D341Med (cell line): ENCODE measurements at regions not wholly inside any gene's neighbourhood (a gene's known extent, or its start where the extent isn't known, plus 50 kb on each side); places are given as distances from the start of the nearest gene placed in this dataset.

ENCODE experiments used
- DNase-seq: peaks from one replicate; pipeline ENCODE4 v3.0.0; 2012; ENCODE audit warnings: low spot score

DNA sequence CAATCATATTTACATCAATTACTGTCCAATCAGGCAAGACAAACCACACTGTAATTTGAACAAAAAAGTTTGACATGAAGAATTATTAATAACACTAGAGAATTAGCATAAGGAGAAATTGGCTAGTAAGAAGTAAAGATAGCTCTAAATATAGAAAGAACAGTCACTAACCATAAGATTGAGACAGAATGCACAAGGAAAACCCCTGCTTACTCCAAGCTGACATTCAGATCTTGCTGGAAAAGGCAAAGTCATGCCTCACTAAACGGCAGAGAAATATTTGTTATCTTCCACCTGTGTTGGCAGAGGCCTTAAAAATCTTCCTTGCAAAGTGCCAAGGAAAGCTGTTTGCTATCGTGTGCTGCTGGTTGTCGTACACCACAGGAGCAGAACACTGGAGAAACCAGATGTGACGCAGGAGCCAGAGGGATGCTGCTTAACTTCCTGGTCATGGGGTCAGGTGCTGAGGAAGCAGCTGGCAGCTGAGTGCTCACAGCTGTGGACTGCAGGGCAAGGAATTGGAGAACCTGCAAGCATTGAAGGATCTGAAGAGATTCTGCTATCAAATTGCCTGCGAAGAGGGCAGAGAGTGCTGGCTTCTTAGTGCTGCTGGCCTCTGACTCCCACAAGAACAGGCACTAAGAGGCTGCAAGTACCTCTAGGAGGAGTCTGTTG lies 1323.3 kb downstream of the LRFN5 start:
- DNase-seq, result no peak

DNA sequence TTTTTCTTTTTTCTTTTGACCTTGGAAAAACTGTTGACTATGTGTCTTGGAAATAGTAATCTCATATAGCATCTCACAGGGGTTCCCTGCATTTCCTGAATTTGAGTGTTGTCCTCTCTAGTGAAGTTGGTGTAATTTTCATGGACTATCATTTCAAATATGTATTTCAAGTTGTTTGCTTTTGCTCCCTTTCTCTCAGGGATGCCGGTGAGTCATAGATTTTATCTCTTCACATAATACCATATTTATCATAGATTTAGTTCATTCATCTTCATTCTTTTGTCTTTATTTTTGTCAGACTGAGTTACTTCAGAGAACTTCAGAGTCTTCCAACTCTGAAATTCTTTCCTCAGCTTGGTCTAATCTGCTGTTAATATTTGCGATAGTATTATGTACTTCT lies 1320.6 kb downstream of the LRFN5 start:
- DNase-seq, result no peak

DNA sequence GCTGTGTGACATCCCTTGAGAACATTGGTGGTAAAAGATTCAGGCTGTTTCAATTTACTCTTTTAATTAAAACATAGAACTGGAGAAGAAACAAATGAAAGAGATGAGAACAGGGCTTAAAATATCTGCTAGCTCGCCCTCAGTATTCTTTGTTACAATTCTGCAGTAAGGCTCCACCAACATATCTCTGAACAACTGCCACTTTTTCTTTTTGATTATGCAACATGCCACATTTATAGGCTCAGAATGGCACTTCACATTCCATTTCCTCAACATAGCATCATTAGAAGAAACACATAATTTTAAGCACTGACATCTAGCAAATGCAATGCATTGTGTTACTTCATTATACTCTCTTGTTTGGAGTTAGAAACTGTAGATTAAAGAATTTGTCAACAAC lies 1315.2 kb downstream of the LRFN5 start:
- DNase-seq, result no peak

DNA sequence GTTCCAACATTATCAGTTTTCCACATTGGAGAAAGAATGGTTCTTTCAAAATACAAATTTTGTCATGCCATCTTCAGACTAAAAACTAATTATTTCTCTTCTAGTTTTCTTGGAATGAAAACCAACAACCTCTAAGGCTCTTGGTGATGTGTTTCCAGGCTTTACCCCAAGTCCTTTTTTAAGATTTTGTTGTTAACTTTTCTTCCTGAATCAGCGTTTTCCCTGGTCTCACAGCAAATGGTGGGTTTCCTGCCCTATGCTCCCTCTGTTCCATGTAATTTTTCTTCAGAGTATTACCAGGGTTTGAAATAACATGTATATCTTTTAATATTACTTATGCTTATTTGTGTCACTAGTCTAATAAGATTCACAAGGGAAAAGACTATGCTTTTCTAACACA lies 1311.9 kb downstream of the LRFN5 start:
- DNase-seq, result no peak

DNA sequence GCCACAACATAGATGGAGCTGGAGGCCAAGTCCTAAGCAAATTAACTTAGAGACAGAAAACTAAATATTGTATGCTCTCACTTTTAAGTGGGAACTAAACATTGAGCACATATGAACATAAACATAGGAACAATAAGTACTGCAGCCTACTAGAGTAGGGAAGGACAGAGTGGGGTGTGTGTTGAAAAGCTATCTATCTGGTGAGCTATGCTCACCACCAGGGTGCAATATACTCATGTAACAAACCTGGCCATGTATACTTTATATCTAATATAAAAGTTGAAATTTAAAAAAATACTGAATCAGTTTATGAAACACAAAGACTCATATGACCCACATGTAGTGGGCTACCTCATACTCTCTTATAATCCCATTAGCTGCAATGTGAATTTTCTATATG lies 1305.0 kb downstream of the LRFN5 start:
- no peak for DNase-seq

DNA sequence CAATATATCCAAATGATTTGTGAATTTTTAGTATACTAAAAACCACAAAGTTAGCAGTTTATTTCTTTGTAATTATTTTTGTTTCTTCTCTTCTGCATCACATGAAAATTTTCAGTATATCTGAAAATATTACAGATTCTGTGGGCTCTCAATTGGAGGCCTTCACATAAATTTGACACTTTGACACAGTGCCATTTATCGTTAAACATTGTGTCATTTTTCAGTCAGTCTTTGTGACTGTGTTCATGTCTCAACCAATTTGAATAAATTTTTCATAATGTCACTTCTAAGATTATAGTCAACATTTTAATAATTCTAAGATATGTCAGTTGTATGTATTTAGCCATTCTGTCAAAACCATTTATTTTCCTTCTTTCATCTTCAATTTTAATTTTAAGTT lies 1303.0 kb downstream of the LRFN5 start:
- no peak for DNase-seq

DNA sequence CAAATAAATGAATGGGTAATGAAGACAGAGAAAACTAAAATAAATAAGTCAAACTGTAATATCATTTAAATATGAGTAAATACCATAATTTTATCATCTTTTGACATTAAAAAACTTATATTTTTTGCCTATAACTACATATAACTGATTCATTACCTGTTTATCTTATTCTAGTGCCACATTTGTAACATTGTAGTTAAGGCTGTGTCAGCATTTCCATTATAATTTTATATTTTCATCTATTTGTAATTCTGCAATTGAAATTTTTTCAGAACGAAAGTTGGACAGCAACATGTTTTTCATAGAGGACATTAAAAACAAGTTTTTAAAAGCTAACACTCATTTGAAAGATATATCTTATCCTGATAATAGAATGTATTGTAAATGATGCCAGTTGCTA lies 1286.5 kb downstream of the LRFN5 start:
- DNase-seq, result no peak

DNA sequence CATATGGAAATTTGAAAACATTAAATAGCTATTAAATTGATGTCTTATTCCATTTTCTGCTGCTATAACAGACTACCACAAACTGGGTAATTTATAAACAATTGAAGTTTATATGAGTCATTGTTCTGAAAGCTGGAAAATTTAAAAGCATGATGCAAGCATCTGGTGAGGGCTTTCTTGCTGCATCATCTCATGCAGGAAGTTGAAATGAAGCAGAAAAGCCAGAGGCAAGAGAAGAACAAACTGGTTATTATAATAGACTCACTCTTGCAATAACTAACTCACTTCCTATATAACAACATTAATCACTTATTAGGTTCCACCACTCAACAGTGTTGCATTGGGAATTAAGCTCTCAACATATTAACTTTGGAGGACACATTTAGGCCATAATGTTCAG lies 1277.4 kb downstream of the LRFN5 start:
- DNase-seq, result no peak

DNA sequence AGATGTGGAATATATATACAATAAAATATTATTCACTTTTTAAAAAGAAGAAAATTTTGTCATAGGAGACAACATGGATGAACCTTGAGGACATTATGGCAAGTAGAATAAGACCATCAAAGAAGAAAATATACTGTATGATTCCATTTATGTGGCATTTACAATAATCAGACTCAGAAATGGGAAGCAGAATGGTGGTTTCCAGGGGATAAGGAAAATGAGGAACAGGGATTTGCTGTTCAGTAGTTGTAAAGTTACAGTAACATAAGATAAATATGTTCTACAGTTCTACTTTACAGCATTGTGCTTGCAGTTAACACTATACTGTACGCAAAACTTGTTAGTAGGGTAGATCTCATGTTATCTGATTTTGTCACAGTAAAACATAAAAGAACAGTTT lies 1271.0 kb downstream of the LRFN5 start:
- no peak for DNase-seq

DNA sequence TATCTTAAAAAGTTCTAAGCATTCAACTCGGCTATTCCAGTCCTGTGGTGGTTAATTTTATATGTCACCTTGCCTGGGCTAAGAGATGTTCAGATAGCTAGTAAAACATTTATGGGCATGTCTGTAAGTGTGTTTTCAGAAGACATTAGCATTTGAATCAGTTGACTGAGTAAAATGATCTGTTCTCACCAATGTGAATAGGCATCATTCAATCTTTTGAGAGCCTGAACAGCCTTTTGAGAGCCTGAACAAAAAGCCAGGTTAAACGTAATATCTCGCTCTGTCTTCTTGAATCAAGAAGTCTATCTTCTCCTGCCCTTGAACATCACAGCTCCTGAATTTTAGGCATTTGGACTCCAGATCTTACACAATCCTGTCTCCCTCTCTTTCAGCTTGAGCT lies 1266.1 kb downstream of the LRFN5 start:
- no peak for DNase-seq

DNA sequence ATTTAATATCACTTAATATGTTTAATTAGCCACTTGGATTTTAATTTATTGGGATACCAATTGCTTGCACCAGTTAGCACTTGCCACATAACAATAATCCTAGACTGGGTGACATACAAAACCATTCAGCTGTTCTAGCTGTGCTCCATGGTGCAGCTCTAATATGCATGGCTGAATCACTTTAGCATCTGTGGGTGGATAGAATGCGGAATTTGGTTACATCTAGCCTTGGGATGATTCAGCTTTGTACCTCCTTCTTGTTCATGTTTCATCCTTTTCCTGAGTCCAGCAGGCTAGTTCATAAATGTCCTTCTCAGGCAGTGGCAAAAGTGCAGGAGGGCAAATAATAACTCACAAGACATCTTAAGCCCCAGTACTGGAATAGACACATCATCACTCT lies 1263.0 kb downstream of the LRFN5 start:
- no peak for DNase-seq

DNA sequence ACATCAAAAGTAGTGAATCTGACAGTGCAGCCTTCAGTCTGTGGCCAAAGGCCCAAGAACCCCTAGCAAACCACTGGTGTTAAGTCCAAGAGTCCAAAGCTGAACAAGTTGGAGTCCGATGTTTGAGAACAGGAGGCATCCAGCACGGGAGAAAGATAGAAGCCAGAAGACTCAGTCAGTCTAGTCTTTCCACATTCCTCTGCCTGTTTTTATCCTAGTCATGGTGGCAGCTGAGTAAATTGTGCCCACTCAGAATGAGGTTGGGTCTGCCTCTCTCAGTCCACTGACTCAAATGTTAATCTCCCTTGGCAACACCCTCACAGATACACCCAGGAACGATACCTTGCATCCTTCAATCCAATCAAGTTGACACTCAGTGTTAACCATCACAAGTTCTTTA lies 1255.4 kb downstream of the LRFN5 start:
- no peak for DNase-seq

DNA sequence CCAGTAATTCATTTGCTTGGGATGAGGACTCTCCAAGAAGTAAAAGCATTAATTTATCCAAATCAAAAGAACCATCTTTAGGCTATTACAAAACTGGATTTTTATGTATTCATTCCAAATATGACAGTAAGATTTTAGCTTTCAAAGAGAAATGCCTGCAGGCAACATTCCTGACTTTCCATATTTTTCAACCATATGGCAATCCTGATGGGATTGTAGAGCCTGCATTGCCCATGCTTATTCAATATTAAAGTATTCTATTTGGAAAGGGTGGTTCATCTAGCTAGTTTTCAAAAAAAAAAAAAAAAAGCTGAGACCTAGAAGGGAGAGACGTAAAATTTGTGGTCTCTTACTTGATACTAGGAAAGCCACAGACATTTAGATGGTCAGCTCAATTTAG lies 1253.7 kb downstream of the LRFN5 start:
- no peak for DNase-seq

DNA sequence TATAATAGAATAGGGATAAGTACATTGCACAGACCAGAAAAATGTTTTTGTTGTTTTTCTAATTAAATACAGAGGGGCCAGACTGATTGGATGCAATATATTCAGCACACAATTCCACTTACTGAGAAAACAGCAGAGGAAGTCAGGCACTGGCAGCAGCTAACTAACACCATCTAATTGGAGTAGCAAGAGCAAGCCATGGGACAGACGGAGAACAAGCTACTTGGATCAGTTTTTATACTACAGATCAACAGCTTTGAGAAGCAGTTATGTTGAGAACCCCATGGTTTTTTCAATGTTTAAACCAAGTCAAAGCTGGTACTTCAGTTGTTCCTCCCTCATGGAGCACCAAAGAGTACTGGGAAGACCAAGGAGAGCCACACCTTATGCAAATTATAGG lies 1249.4 kb downstream of the LRFN5 start:
- DNase-seq, result no peak

DNA sequence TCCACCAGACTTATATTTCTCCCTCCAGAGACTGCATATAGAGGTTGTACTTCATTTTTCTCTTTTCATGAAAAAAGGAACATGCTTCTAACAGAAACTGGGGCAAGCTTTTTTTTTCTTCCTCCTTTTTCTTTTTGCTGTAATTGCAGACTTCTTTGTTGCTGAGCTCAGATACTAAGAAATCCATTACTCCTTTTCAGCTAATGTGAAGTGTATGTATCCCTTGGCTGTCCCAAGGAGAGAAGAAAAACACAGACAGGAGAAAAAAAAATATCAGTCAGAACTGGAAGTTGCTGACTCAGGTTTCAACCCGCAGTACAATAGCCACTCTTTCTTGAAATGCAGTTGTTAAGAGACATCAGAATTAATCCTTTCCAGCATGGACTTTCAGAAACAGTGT lies 1248.4 kb downstream of the LRFN5 start:
- no peak for DNase-seq

DNA sequence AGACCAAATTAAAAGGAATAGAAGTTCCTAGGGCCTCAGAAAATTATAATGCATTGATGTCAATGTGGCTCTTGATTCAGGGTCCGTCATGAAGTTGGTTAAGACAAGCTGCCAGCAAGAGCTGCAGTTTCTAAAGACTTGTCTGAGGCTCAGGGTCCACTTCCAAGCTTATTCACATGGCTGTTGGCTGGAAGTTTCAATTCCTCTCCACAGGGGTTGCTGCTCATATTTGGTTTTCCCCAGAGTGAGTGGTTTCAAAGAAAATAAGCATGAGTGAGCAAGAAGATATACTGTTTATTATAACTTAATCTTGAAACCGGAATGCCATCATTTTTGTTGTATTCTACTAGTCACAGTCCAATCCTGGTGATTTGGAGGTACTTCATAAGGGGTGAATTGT lies 1247.4 kb downstream of the LRFN5 start:
- DNase-seq, result no peak

DNA sequence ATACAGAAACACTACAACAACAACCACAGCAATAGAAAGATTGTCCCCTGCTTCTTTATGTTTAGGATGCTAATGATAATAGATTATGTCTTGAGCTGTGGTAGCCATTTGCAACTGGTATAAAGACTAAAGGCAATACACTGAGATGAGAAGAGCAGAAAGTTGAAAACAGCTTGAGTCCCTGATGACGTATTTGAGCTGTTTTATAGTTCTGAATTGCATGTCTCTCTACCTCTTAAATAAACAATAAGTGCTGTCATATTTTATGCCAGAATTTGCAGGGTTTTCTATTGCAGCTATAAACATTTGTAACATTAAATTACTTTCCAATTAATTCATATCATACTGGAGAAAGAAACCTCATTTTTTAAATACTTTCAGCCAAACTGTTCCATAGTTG lies 1242.0 kb downstream of the LRFN5 start:
- no peak for DNase-seq

DNA sequence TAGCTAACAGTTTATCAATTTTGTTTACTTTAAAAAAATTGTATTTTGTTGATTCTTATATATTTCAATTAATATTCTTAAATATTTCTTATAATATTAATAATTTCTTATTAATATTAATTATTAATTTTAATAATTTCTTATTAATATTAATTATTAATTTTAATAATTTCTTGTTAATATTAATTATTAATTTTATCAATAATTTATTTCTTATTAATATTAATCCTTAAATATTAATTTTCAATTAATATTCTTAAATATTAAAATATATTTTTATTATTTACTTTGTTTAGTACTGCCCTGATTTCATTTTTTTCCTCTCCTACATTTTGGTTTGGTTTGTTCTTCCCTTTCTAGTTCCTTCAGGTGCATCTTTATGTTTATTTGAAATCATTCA lies 1208.1 kb downstream of the LRFN5 start:
- DNase-seq, result no peak

DNA sequence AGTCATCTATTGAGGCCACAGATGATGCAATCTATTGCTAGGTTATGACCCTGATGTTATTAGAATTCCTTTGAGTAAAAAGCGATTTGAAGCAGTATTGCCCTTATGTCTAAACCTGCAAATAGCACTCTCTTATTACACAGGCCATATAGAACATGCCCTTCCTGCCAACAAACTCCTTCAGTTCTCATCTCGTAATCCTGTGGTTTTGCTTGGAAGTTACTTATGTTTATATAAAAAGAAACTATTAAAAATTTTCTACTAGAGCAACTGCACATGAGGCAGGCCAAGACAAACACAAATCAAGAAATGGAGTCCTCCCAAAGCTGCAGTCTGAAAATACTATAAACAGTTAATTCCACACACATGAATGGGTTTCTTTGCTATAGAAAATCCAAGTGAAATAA lies 1200.2 kb downstream of the LRFN5 start:
- DNase-seq, result no peak

DNA sequence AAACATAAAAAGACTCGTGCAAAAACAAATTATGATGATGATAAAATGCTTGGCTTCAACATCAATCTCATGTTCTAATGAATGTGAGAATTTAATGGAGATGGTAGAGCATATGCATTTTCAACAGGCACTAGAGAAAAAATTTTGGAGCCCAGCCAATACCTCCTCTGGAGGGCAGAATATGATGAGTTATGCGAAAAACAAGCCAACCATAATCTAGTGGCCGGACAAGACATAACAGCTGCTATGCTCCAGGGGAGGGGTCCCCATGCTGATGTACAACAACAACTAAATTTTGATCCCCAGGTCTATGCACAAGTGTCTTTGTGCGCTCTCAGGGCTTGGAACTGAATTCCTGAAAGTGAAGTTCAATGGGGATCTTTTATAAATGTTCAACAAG lies 1197.5 kb downstream of the LRFN5 start:
- no peak for DNase-seq

DNA sequence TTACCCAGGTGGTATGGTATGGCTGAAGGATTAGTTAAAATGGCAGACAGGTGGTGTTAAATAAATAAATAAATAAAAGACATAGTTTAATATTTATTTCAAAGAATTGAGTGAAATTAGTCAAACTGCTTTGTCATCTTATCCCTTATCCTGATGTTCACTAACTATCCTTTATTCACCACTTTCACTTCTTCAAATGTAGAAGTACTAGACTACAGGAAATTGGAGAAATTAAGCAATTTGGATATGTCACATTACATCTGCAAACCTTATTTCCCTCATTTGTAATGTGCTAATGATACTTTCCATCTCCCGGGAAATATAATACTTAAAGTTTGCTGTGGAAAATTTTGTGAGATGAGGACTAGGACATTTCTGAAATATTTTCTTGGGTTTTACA lies 1195.7 kb downstream of the LRFN5 start:
- DNase-seq, result no peak

DNA sequence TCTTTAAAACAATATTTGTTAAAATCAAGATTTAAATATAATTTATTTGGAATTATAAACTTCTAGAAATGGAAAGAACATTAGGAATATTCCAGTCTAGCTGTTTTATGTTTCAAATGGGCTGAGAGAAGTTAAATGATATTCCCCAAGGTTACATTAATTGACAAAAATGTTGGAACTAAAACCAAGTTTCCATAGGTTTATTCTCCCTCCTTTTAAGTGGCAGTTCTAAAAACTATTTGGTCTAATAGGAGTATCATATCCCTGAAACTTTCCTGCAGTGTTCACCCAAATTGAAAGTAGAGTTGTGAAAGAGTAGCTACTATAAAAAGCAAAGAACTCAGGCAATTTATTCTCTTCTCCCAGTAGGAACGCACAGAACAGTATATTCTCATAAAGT lies 1185.5 kb downstream of the LRFN5 start:
- DNase-seq, result no peak

DNA sequence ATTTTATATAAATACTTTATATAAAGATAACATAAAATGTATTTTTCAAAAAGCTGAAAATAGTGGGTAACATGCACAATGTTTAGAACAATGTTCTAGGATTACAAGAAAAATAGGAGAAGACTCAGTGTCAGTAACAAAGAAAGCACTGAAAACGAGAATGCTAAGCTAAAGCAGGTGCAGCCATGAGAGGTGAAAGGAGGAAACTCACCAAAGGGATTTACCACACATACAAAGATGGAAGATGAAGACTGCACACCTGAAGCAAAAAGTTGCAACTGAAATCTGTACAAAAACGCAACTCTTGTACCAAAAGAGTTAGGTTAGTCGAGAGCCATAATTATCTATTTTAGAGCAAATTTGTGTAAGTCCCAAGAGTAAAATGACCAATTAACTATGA lies 1176.1 kb downstream of the LRFN5 start:
- no peak for DNase-seq

DNA sequence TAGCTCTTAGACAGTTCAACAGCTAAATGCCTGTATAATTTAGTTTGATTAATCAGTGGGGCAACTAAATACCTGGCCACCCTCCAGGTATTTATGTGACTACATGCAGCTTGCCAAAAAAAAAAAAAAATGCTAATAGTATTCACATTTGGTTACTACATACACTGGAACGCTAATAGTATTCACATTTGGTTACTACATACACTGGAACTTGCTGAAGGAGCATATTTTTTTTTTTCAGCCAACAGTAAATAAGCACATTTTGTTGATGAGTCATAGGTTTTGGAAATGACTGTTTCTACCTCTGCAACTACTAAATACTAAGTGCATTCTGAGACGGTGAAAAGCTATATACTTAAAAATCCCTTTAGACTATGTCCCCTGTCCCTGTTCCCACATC lies 1172.3 kb downstream of the LRFN5 start:
- no peak for DNase-seq

DNA sequence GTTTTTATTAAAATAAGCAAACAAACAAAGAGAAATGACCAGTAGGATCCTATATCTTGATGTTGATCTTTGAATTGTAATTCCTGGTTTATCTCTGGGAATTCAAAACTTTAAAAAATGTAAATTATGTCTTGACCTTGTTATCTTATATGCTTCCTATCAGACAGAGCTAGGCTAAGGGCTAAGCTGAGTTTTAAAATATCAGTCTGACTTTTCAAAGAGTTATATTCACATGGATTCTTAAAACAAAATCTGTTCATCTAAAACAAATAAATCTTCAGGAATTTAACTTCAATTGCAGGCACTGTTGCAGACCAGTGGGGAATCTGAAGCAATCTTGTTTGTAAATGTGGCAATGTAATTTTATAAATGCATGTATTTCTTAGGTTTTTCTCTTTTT lies 1144.1 kb downstream of the LRFN5 start:
- DNase-seq, result no peak
